ENCODE measurements at regions not wholly inside any gene's neighbourhood (a gene's known extent, or its start where the extent isn't known, plus 50 kb on each side); places are given as distances from the start of the nearest gene placed in this dataset.
A peak's percentile ranks its signal among the peaks of the same experiment; 100 is the strongest.

DNA sequence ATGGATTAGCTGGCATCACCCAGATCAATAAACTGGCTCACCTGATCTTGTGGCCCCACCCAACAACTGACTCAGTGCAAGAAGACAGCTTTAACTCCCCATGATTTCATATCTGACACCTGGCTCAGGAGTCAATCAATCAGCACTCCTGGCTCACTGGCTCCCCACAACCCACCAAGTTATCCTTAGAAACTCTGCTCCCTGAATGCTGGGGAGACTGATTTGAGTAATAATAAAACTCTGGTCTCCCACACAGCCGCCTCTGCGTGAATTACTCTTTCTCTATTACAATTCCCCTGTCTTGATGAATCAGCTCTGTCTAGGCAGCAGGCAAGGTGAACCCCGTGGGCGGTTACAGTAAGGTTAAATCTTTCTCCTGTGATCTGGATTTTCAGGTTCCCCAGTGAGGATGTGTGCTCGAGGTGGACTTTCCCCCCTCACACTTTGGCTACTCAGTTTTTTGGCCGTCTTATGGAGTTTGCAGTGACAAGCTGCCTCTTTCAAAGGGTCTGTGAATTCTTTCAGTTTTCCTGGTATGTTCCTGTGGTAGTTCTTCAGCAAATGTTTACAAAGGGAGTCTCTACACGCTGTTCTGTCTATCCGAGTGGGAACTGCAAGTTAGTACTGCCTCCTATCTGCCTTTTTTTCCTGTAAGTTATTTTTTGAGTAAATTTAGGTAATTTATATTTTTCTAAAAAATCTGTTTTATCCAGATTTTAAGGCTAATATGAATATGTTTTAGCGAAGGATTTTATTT is 500.2 kb upstream of the NUDT12 start:
- ATAC-seq (peak; percentile 88), DNase-seq (ENCODE audit: low read depth, low spot score) (peak; percentile 34)
- Histone ChIP-seq H3K4me3 (replicated peaks in 1 of 2; ENCODE audit: low read depth in 1 of 2, low read length in 2 of 2) (peak overlapping the region; percentile 22 to 48), H3K9ac (ENCODE audit: low read length) (peak overlapping the region; percentile 43), H3K4me2 (ENCODE audit: low read length) (peak overlapping the region; percentile 91), H3K79me2 (ENCODE audit: insufficient read depth, low read length) (no peaks in the 10 kb centered on the region), H3K27ac (ENCODE audit: low read depth, low read length) (0 out of 2 replicates have a peak overlapping the region, but pooled peaks have one; percentile 25), H3K9me2 (ENCODE audit: insufficient read depth) (no peaks in the 10 kb centered on the region), H3K4me1 (ENCODE audit: control insufficient read depth in 1 of 2, insufficient read depth in 2 of 2, low read length in 2 of 2) (peaks cover 12 to 16% of the 10 kb centered on the region in 2 experiments; a peak in 3 of 4 replicates), H3K36me3 (ENCODE audit: control insufficient read depth in 1 of 2, insufficient read depth in 2 of 2, low read length in 2 of 2) (no peaks in the 10 kb centered on the region), H3K9me3 (ENCODE audit: control insufficient read depth in 1 of 2, insufficient read depth in 1 of 2, low read depth in 1 of 2, low read length in 2 of 2) (no peaks in the 10 kb centered on the region), H3K27me3 (ENCODE audit: insufficient read depth, low read length) (no peaks in the 10 kb centered on the region), H2AFZ (ENCODE audit: low read depth, low read length, poor library complexity, severe bottlenecking) (peak overlapping the region; percentile 98), H4K20me1 (ENCODE audit: insufficient read depth) (no peaks in the 10 kb centered on the region)
- ChIA-PET RAD21 (ENCODE audit: low non-redundant PET in 1 of 2, low total read pairs in 2 of 2, uncharacterized antibody in 2 of 2, unreplicated experiment in 2 of 2) (no interaction called here), CTCF (no interaction called here), POLR2A (no interaction called here)
- BruUV-seq (replicated peaks) = no TSS peak
- intact Hi-C loops (cut with micrococcal nuclease) = no loop called here
- no peak for TF ChIP-seq CEBPB (IDR thresholded peaks at IDR 0.05; ENCODE audit: low read depth)
- TF ChIP-seq, protein P1, sequence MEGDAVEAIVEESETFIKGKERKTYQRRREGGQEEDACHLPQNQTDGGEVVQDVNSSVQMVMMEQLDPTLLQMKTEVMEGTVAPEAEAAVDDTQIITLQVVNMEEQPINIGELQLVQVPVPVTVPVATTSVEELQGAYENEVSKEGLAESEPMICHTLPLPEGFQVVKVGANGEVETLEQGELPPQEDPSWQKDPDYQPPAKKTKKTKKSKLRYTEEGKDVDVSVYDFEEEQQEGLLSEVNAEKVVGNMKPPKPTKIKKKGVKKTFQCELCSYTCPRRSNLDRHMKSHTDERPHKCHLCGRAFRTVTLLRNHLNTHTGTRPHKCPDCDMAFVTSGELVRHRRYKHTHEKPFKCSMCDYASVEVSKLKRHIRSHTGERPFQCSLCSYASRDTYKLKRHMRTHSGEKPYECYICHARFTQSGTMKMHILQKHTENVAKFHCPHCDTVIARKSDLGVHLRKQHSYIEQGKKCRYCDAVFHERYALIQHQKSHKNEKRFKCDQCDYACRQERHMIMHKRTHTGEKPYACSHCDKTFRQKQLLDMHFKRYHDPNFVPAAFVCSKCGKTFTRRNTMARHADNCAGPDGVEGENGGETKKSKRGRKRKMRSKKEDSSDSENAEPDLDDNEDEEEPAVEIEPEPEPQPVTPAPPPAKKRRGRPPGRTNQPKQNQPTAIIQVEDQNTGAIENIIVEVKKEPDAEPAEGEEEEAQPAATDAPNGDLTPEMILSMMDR (IDR thresholded peaks at IDR 0.05 in 2 of 3, conservative IDR thresholded peaks at IDR 0.05 in 1 of 3; ENCODE audit: borderline replicate concordance in 1 of 3, insufficient read depth in 1 of 3, low read depth in 2 of 3, low read length in 2 of 3) = no peak; a peak in 1 of 6 replicates
- TF ChIP-seq ZNF274 (IDR thresholded peaks at IDR 0.05; ENCODE audit: low read depth, low read length) = no peak
- no peak for TF ChIP-seq POLR2AphosphoS5 (IDR thresholded peaks at IDR 0.05; ENCODE audit: low read depth, low read length)
- TF ChIP-seq EZH2phosphoT487 (IDR thresholded peaks at IDR 0.05; ENCODE audit: borderline replicate concordance) = no peak
- TF ChIP-seq JUND (IDR thresholded peaks at IDR 0.05) = peak; percentile 26; the same call in 1 of the 2 replicates
- no peak for TF ChIP-seq TCF7L2 (IDR thresholded peaks at IDR 0.05; ENCODE audit: borderline replicate concordance, extremely low read depth, insufficient read depth, insufficient read length)
- no peak for TF ChIP-seq ZFX (IDR thresholded peaks at IDR 0.05)
- TF ChIP-seq, protein P2, sequence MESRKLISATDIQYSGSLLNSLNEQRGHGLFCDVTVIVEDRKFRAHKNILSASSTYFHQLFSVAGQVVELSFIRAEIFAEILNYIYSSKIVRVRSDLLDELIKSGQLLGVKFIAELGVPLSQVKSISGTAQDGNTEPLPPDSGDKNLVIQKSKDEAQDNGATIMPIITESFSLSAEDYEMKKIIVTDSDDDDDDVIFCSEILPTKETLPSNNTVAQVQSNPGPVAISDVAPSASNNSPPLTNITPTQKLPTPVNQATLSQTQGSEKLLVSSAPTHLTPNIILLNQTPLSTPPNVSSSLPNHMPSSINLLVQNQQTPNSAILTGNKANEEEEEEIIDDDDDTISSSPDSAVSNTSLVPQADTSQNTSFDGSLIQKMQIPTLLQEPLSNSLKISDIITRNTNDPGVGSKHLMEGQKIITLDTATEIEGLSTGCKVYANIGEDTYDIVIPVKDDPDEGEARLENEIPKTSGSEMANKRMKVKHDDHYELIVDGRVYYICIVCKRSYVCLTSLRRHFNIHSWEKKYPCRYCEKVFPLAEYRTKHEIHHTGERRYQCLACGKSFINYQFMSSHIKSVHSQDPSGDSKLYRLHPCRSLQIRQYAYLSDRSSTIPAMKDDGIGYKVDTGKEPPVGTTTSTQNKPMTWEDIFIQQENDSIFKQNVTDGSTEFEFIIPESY (IDR thresholded peaks at IDR 0.05; ENCODE audit: extremely low read depth, insufficient replicate concordance, low read length) = no peak
- no peak for TF ChIP-seq SIN3A (IDR thresholded peaks at IDR 0.05; ENCODE audit: low read depth)
- TF ChIP-seq SP1 (IDR thresholded peaks at IDR 0.05; ENCODE audit: low read depth) = peak; percentile 15; the same call in 1 of the 2 replicates
- TF ChIP-seq, protein P3, sequence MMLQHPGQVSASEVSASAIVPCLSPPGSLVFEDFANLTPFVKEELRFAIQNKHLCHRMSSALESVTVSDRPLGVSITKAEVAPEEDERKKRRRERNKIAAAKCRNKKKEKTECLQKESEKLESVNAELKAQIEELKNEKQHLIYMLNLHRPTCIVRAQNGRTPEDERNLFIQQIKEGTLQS (IDR thresholded peaks at IDR 0.05) = no peak
- no peak for TF ChIP-seq YY1 (IDR thresholded peaks at IDR 0.05; ENCODE audit: extremely low read depth, insufficient replicate concordance, low read depth, low read length)
- peak; percentile 84 for TF ChIP-seq EGR1 (IDR thresholded peaks at IDR 0.05; ENCODE audit: low read depth)
- TF ChIP-seq, protein P4, sequence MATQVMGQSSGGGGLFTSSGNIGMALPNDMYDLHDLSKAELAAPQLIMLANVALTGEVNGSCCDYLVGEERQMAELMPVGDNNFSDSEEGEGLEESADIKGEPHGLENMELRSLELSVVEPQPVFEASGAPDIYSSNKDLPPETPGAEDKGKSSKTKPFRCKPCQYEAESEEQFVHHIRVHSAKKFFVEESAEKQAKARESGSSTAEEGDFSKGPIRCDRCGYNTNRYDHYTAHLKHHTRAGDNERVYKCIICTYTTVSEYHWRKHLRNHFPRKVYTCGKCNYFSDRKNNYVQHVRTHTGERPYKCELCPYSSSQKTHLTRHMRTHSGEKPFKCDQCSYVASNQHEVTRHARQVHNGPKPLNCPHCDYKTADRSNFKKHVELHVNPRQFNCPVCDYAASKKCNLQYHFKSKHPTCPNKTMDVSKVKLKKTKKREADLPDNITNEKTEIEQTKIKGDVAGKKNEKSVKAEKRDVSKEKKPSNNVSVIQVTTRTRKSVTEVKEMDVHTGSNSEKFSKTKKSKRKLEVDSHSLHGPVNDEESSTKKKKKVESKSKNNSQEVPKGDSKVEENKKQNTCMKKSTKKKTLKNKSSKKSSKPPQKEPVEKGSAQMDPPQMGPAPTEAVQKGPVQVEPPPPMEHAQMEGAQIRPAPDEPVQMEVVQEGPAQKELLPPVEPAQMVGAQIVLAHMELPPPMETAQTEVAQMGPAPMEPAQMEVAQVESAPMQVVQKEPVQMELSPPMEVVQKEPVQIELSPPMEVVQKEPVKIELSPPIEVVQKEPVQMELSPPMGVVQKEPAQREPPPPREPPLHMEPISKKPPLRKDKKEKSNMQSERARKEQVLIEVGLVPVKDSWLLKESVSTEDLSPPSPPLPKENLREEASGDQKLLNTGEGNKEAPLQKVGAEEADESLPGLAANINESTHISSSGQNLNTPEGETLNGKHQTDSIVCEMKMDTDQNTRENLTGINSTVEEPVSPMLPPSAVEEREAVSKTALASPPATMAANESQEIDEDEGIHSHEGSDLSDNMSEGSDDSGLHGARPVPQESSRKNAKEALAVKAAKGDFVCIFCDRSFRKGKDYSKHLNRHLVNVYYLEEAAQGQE (IDR thresholded peaks at IDR 0.05; ENCODE audit: low read depth) = no peak
- no peak for TF ChIP-seq ELF1 (IDR thresholded peaks at IDR 0.05; ENCODE audit: borderline replicate concordance, low read depth)
- TF ChIP-seq POLR2A (IDR thresholded peaks at IDR 0.05; ENCODE audit: borderline replicate concordance, extremely low read depth, insufficient read depth, insufficient read length) = no peak
- TF ChIP-seq FOSL1 (IDR thresholded peaks at IDR 0.05; ENCODE audit: low read depth) = peak; percentile 30; the same call in 1 of the 2 replicates
- TF ChIP-seq SRF (IDR thresholded peaks at IDR 0.05; ENCODE audit: low read depth) = no peak
- TF ChIP-seq RAD21 (IDR thresholded peaks at IDR 0.05; ENCODE audit: low read depth) = no peak

Measured in HCT116 (cell line).